ENCODE measurements at regions not wholly inside any gene's neighbourhood (a gene's known extent, or its start where the extent isn't known, plus 50 kb on each side); places are given as distances from the start of the nearest gene placed in this dataset.
"Not testable (repeated sequence)": the region's sequence is repeated elsewhere in the genome, so short reads cannot be mapped to it uniquely, and the experiment has no call there.

DNA sequence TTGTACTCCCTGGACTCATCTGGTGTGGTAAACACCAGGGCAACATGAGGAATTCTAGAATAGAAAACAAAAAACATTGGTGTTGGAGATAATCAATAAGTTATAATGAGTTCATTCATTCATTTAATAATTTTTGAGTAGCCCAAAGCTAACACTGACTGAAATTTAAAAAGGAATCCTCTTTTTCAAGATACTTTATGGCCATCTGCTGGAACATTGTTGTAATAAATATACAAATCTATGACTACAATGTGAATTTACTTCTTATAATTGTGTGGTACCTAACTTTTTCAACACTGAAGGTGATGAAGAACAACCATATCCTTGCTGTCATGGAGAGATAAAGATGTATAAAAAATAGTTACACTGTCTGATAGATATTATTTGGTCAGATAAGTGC is 687.3 kb upstream of the MIS18BP1 start:
- Mint-ChIP-seq H3K4me3 (no peak overlapping the region), H3K36me3 (no peaks in the 10 kb centered on the region), H3K27ac (no peak overlapping the region), H3K9me3 (peaks cover 0 to 3% of the 10 kb centered on the region in 2 donors), H3K4me1 (no peaks in the 10 kb centered on the region), H3K27me3 (no peaks in the 10 kb centered on the region)
- DNase-seq (no peak), ATAC-seq (replicated peaks) (no peak)

DNA sequence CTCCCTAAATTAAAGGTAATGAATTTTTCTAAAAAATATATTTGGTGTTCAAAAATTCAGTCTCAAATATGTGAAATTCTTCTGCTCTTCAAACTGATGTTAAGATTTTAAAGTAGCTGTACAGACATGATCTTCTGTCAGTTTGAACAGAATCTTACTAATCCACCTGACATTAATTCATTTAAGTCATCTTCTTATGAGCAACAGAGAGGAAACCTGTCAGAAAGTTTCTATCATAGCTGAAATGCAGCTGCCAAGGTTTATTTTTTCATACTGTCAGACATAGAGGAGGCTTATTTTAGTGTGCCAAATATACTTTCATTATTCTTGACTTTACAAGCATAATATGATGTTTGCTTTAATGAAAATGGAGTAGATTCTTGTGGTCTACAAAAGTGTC is 686.6 kb upstream of the MIS18BP1 start:
- no peaks in the 10 kb centered on the region for H3K27me3 Mint-ChIP-seq
- no peaks in the 10 kb centered on the region for H3K36me3 Mint-ChIP-seq
- no peak overlapping the region for H3K4me3 Mint-ChIP-seq
- H3K27ac Mint-ChIP-seq, result no peak overlapping the region
- H3K4me1 Mint-ChIP-seq, result no peaks in the 10 kb centered on the region
- no peak for ATAC-seq (replicated peaks)
- DNase-seq, result no peak
- H3K9me3 Mint-ChIP-seq, result peaks cover 5 to 6% of the 10 kb centered on the region in 2 donors

DNA sequence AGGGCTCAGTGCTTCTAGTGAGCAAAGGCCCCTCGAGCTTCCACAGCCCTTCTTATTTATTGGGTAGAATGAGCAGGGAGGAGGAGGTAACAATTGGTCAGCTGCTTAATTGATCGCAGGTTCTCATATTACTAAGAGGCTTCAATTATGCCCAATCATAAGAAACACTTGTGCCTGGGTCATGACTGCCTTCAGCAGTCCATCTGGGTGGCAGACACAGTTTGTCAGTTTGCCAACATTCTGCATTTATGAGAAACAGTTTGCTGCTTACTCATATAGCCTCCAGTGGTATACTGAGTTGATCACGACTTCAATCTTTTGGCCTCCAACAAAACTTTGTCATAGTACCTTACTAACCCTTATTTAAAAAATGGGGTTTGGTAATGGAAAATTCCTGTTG is 667.0 kb upstream of the MIS18BP1 start:
- not testable (repeated sequence) for H3K9me3 Mint-ChIP-seq; H3K4me3 Mint-ChIP-seq; H3K36me3 Mint-ChIP-seq; H3K27ac Mint-ChIP-seq; H3K4me1 Mint-ChIP-seq; H3K27me3 Mint-ChIP-seq; DNase-seq; ATAC-seq (replicated peaks)

DNA sequence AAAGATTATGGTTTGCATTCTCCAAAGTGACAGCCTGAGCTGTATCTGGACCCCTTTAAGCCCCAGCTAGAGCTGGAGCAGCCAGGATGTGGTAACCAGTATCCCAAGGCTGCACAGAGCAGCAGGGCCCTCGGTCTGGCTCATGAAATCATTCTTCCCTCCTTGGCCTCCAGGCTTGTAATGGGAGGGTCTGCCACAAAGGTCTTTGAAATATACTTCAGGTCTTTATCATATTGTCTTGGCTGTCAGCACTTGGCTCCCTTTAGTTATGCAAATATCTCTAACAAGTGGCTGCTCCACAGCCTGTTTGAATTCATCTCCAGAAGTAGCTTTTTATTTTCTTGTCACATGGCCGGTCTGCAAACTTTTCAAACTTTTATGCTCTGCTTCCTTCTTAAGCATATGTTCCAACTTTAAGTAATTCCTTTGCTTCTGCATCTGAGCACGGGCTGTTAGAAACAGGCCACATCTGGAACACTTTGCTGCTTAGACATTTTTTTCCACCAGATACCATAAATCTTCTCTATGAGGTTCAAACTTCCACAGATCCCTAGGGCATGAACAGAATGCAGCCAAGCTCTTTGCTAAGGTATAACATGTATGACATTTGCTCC is 663.4 kb upstream of the MIS18BP1 start:
- ATAC-seq (replicated peaks) (no peak), DNase-seq (no peak)
- Mint-ChIP-seq H3K36me3 (no peaks in the 10 kb centered on the region), H3K9me3 (peaks cover 4 to 8% of the 10 kb centered on the region in 2 donors), H3K27ac (no peak overlapping the region), H3K4me3 (no peak overlapping the region), H3K4me1 (no peaks in the 10 kb centered on the region), H3K27me3 (no peaks in the 10 kb centered on the region)

DNA sequence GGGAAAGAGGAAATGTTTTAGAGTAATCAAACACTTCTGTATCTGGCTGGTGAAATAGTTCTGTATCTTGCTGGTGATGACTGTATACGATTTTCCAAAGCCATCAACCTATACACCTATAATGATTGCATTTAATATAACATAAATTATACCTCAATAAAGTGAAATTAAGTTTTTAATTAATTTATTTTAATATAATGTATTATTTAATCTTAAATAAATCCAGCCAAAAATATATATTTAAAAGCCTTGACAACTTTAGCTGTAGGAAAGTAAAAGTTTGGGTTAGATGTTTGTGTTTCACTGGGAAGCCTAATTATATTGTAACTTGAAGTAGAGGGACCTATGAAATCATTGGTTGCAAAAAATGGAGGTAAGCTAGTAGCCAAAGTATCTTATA is 654.8 kb upstream of the MIS18BP1 start:
- Mint-ChIP-seq H3K4me3 (no peak overlapping the region), H3K9me3 (peaks cover 3 to 7% of the 10 kb centered on the region in 2 donors), H3K4me1 (no peaks in the 10 kb centered on the region), H3K27ac (no peak overlapping the region), H3K36me3 (no peaks in the 10 kb centered on the region), H3K27me3 (no peaks in the 10 kb centered on the region)
- no peak for DNase-seq
- no peak for ATAC-seq (replicated peaks)

DNA sequence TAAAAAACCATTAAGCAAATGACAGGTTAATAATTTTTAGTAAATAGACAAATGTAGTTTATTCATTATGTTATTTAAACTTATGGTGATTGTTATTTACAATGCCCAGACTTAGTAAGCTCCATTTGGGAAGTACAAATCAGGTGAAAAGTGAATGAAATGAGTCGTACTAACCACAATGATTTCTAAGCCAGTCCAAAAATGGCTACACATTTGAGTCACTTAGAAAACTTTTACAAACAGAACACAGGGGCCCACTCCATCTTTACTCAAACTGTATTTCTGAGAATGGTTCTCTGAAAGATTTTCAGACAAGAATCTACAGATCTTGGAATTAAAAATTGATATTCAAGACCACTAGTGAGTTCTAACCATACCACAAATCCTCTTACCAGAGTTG is 653.3 kb upstream of the MIS18BP1 start:
- Mint-ChIP-seq H3K36me3 (no peaks in the 10 kb centered on the region), H3K4me1 (no peaks in the 10 kb centered on the region), H3K27me3 (no peaks in the 10 kb centered on the region), H3K9me3 (peaks cover 0 to 5% of the 10 kb centered on the region in 2 donors), H3K27ac (no peak overlapping the region), H3K4me3 (no peak overlapping the region)
- no peak for ATAC-seq (replicated peaks)
- no peak for DNase-seq

DNA sequence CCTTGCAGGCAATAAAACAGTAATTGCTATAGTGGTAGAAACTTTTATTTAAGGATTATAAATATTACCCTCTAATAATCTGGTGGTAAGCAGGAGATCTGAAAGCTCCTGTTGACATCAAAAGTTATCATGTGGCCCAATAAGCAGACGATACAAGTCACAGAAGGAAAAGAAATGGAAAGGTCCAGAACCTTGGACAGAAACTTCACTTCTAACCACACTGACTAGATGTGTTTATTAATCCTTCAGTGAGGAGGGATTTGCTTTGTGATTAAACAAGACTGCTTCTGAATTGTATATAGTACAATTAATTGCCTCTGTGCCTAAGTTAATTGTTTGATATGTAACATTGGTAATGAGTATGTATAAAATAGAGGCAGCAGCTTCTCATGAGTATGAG is 652.7 kb upstream of the MIS18BP1 start:
- ATAC-seq (replicated peaks) (no peak), DNase-seq (no peak)
- Mint-ChIP-seq H3K27me3 (no peaks in the 10 kb centered on the region), H3K4me3 (no peak overlapping the region), H3K9me3 (peaks cover 0 to 4% of the 10 kb centered on the region in 2 donors), H3K27ac (no peak overlapping the region), H3K4me1 (no peaks in the 10 kb centered on the region), H3K36me3 (no peaks in the 10 kb centered on the region)

DNA sequence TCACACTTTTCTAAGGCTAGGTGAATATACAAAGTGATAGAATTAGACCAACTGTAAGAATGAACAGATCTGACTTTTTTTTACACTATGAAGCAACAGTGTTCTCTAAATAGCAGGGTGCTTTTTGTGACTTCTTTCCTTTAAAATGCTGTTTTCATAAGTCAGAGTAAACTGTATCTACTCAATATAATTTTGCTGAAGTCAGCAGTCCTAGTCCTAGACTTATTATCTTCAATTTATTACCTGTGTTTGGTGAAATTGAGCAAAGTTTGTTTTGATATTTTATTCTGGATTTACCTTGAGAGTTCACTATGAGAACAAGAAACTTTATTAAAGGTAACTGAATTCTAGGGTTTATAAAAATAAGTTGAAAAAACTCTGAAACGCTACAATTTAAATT is 651.3 kb upstream of the MIS18BP1 start:
- Mint-ChIP-seq H3K27ac (no peak overlapping the region), H3K4me3 (no peak overlapping the region), H3K36me3 (no peaks in the 10 kb centered on the region), H3K4me1 (no peaks in the 10 kb centered on the region), H3K27me3 (no peaks in the 10 kb centered on the region), H3K9me3 (peaks cover 0 to 2% of the 10 kb centered on the region in 2 donors)
- no peak for DNase-seq
- no peak for ATAC-seq (replicated peaks)

DNA sequence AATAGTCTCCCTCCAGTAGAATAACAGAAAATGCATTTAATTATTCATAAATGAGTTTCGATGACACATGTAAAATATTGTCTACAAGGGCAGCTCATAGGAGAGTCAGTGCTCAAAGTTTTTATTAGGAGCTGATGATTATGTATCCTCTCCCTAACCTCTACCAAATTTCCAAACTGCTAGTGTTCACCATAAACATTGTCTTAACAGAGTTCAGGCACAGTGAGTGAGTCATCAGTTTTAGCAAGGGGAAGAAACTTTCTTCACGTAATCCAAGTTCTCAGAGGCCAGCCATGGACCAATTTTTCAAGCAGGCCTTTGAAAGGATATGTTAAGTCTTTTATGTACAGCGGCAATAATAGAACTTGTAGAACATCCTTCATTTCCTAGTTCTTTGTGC is 649.2 kb upstream of the MIS18BP1 start:
- H3K27me3 Mint-ChIP-seq, result no peaks in the 10 kb centered on the region
- no peak overlapping the region for H3K27ac Mint-ChIP-seq
- ATAC-seq (replicated peaks) (no peak), DNase-seq (no peak)
- peaks cover 2 to 5% of the 10 kb centered on the region in 2 donors for H3K9me3 Mint-ChIP-seq
- H3K4me3 Mint-ChIP-seq, result no peak overlapping the region
- H3K4me1 Mint-ChIP-seq, result no peaks in the 10 kb centered on the region
- no peaks in the 10 kb centered on the region for H3K36me3 Mint-ChIP-seq

DNA sequence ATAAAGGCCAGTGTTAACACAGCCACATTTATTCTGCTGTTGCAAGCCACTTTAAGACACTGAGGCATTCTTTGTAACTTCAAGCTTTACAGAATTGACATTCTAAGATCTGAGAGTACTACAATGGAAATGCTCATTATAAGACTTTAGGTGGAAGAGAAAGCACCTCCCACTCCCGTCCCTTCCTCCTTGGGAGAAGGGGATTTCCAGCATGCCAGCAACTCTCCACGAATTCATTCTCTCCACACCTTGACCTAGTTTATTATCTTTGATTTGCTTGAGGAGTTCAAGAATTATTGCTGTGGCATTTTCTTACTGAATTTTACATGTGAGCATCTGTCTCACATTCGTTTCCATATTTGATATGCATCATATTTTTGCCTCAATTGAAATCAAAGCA is 644.4 kb upstream of the MIS18BP1 start:
- Mint-ChIP-seq H3K9me3 (peaks cover 2 to 7% of the 10 kb centered on the region in 2 donors), H3K36me3 (no peaks in the 10 kb centered on the region), H3K27ac (no peak overlapping the region), H3K27me3 (no peaks in the 10 kb centered on the region), H3K4me1 (no peaks in the 10 kb centered on the region), H3K4me3 (no peak overlapping the region)
- ATAC-seq (replicated peaks) (no peak), DNase-seq (no peak)

DNA sequence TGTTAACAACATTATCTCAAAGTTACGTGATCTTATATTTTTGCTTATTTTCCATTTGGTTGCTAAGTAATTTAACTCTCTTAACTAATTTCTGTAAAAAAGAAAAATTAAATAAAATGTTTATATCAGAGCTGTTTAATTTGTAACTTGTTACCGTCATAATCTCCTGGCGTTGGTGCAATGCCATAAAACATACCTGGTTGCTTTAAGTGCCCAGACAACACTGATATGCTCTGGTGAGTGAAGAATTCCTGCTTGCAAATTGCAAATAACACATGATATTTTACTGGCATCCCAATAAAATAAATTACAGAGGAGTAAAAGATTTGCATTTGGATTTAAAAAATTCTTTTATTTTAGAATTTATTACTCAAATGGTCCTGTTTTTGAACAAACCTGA is 640.1 kb upstream of the MIS18BP1 start:
- Mint-ChIP-seq H3K4me3 (no peak overlapping the region), H3K4me1 (no peaks in the 10 kb centered on the region), H3K36me3 (no peaks in the 10 kb centered on the region), H3K27me3 (no peaks in the 10 kb centered on the region), H3K27ac (no peak overlapping the region), H3K9me3 (peaks cover 5 to 11% of the 10 kb centered on the region in 2 donors)
- no peak for ATAC-seq (replicated peaks)
- DNase-seq, result no peak

DNA sequence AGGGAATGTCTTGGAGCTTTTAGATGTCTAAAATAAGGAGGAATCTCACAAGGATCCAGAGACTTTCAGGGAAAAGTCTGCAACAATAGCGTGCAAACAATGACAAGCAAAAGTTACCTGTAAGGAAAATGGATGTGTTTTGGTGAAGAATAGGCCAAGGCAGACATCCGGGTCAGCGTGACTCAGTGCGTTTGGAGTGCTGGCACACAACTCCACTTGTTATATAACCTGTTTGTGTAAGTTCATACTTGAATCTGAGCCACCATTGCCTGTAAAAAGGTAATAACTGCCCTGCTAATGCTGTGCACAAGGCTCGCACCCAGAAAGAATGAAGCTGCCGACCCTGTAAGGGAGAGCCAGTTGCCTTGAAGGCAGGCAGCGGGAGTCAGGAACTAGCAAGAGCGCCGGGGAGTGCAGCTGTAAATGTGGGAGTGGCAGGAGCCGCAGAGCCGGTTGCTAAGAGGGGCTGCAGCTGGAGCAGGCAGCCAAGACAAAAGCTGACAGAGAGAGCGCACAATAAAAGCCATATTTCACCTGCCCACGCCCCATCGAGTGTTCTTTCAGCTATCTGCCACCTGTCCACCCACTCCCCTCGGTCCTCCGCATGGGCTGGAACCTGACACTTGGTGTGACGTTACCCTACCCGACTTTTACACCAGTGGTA is 638.5 kb upstream of the MIS18BP1 start:
- ATAC-seq (replicated peaks) (no peak), DNase-seq (no peak)
- H3K27me3 Mint-ChIP-seq, result no peaks in the 10 kb centered on the region
- H3K4me1 Mint-ChIP-seq, result no peaks in the 10 kb centered on the region
- H3K4me3 Mint-ChIP-seq, result no peak overlapping the region
- no peak overlapping the region for H3K27ac Mint-ChIP-seq
- no peaks in the 10 kb centered on the region for H3K36me3 Mint-ChIP-seq
- peaks cover 3 to 4% of the 10 kb centered on the region in 2 donors for H3K9me3 Mint-ChIP-seq

DNA sequence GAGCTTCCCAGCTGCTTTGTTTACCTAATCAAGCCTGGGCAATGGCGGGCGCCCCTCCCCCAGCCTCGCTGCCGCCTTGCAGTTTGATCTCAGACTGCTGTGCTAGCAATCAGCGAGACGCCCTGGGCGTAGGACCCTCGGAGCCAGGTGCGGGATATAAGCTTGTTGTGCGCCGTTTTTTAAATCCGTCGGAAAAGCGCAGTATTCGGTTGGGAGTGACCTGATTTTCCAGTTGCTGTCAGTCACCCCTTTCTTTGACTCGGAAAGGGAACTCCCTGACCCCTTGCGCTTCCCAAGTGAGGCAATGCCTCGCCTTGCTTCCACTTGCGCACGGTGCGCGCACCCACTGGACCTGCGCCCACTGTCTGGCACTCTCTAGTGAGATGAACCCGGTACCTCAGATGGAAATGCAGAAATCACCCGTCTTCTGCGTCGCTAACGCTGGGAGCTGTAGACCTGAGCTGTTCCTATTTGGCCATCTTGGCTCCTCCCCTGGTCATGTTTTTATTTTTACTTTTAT is 635.8 kb upstream of the MIS18BP1 start:
- H3K4me1 Mint-ChIP-seq; ATAC-seq (replicated peaks); H3K27me3 Mint-ChIP-seq; H3K9me3 Mint-ChIP-seq; H3K4me3 Mint-ChIP-seq; H3K36me3 Mint-ChIP-seq; DNase-seq; H3K27ac Mint-ChIP-seq: not testable (repeated sequence)

DNA sequence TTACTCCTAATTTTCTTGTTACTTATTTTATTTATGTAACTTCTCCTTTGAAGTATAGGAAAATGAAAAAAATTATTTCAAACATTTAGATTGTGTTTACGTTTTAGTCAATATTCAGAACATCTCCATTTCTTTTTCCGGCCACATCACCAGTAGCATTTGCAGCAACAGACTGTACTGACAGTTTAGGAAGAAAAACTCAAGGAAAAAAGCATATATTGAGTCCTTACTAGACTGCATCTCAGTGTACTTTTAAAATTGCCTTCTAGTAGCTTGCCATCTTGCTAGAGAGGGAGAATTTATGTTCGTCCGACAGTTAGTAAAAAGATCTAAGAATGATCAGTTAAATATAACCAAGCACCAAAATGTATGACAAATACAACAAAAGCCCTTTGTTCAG is 625.0 kb upstream of the MIS18BP1 start:
- Mint-ChIP-seq H3K4me3 (no peak overlapping the region), H3K27me3 (no peaks in the 10 kb centered on the region), H3K9me3 (peaks cover 5 to 6% of the 10 kb centered on the region in 2 donors), H3K36me3 (no peaks in the 10 kb centered on the region), H3K27ac (no peak overlapping the region), H3K4me1 (no peaks in the 10 kb centered on the region)
- DNase-seq, result no peak
- no peak for ATAC-seq (replicated peaks)

DNA sequence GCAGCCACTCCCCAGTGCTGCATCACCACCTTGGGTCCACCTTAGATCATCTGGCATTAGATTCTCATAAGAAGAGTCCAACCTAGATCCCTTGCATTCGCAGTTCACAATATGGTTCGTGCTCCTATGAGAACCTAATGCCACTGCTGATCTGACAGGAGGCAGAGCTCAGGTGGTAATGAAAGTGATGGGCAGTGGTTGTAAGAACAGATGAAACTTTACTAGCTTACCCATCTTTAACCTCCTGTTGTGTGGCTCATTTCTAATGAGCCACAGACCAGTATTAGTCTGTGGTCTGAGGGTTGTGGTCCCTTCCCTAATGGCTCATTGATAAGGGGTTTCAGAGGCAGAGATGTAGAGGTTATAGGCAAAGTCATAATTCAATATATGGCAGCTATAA is 615.9 kb upstream of the MIS18BP1 start:
- peaks cover 7 to 21% of the 10 kb centered on the region in 2 donors for H3K9me3 Mint-ChIP-seq
- H3K27me3 Mint-ChIP-seq, result no peaks in the 10 kb centered on the region
- H3K4me3 Mint-ChIP-seq, result no peak overlapping the region
- H3K36me3 Mint-ChIP-seq, result no peaks in the 10 kb centered on the region
- ATAC-seq (replicated peaks), result no peak
- no peak overlapping the region for H3K27ac Mint-ChIP-seq
- H3K4me1 Mint-ChIP-seq, result no peaks in the 10 kb centered on the region
- no peak for DNase-seq
